ENCODE measurements at regions not wholly inside any gene's neighbourhood (a gene's known extent, or its start where the extent isn't known, plus 50 kb on each side); places are given as distances from the start of the nearest gene placed in this dataset.

- no peak for TF ChIP-seq CTCF (IDR thresholded peaks at IDR 0.05)
- TF ChIP-seq POLR2A (IDR thresholded peaks at IDR 0.05), result no peak
Measured at GRCh38 chr13:78372581-78372980, 230.8 kb downstream of the POU4F1 start.
